Choroid plexus epithelial cell (primary cell): ENCODE measurements at regions not wholly inside any gene's neighbourhood (a gene's known extent, or its start where the extent isn't known, plus 50 kb on each side); places are given as distances from the start of the nearest gene placed in this dataset.

Experiments
- DNase-seq: peaks from one replicate; pipeline ENCODE4 v3.0.0-alpha.2; 2010; ENCODE audit warnings: low read depth
- H3K4me3 ChIP-seq: 2 replicates; pipeline ENCODE4 v1.5.1; 2011; ENCODE audit warnings: low read depth, mild to moderate bottlenecking, control low read depth, low read length, moderate library complexity
- CTCF ChIP-seq: conservative IDR thresholded peaks from 2 replicates; pipeline ENCODE4 v1.5.1; 2011; ENCODE audit warnings: low read depth, mild to moderate bottlenecking, control low read depth, inconsistent platforms, low read length, moderate library complexity

GRCh38 chr4:3683744-3684421 lies 82.3 kb upstream of the ADRA2C start:
- no peak for TF ChIP-seq CTCF
- H3K4me3 ChIP-seq = no peak overlapping the region
- DNase-seq = no peak

GRCh38 chr4:3683077-3683743 lies 83.0 kb upstream of the ADRA2C start:
- no peak for DNase-seq
- TF ChIP-seq CTCF = no peak
- H3K4me3 ChIP-seq = no peak overlapping the region

GRCh38 chr4:3682236-3683076 lies 83.7 kb upstream of the ADRA2C start:
- no peak overlapping the region for H3K4me3 ChIP-seq
- no peak for TF ChIP-seq CTCF
- DNase-seq = no peak

- TF ChIP-seq CTCF = no peak
Measured at GRCh38 chr4:3681191-3681590, 85.0 kb upstream of the ADRA2C start.

GRCh38 chr4:3680656-3681055 lies 85.5 kb upstream of the ADRA2C start:
- TF ChIP-seq CTCF = no peak
- H3K4me3 ChIP-seq = no peak overlapping the region
- DNase-seq = no peak

More at GRCh38 chr4:3681191-3681590, 85.0 kb upstream of the ADRA2C start:
- H3K4me3 ChIP-seq = no peak overlapping the region
- DNase-seq = no peak

GRCh38 chr4:3679851-3680311 lies 86.3 kb upstream of the ADRA2C start:
- no peak overlapping the region for H3K4me3 ChIP-seq
- no peak for DNase-seq
- no peak for TF ChIP-seq CTCF
